ENCODE measurements at regions not wholly inside any gene's neighbourhood (a gene's known extent, or its start where the extent isn't known, plus 50 kb on each side); places are given as distances from the start of the nearest gene placed in this dataset.

GRCh38 chr10:5282137-5282536 is 82.6 kb upstream of the UCN3 start:
- Histone ChIP-seq H3K27ac (ENCODE audit: extremely low read depth, low read depth, low read length) (no peak overlapping the region), H3K9me3 (ENCODE audit: control insufficient read depth, insufficient read depth, low read depth, low read length) (no peaks in the 10 kb centered on the region), H3K4me1 (ENCODE audit: control insufficient read depth, insufficient read depth, low read length) (no peaks in the 10 kb centered on the region), H3K36me3 (ENCODE audit: control insufficient read depth in 2 of 2, insufficient read depth in 1 of 2, low read length in 2 of 2) (no peaks in the 10 kb centered on the region), H3K4me3 (ENCODE audit: low read depth, low read length) (no peak overlapping the region)
- ChIA-PET POLR2A (no interaction called here), CTCF (interaction anchor here (0.7 to 4.2 kb wide), 6 partner anchors 11 to 467 kb away, joined by 3 to 48 read pairs (median 5); no protein-coding TSS in a partner anchor)
- TF ChIP-seq GLIS1 (tag by site-specific recombination; IDR thresholded peaks at IDR 0.05), result no peak
- TF ChIP-seq ZNF621 (tag by site-specific recombination; IDR thresholded peaks at IDR 0.05), result no peak
- TF ChIP-seq ATF2 (tag by site-specific recombination; IDR thresholded peaks at IDR 0.05; ENCODE audit: low read depth), result no peak
- TF ChIP-seq KLF9 (tag by site-specific recombination; IDR thresholded peaks at IDR 0.05; ENCODE audit: low read depth), result no peak
- TF ChIP-seq ZNF335 (tag by site-specific recombination; conservative IDR thresholded peaks at IDR 0.05), result no peak
- TF ChIP-seq ZNF654 (tag by site-specific recombination; IDR thresholded peaks at IDR 0.05; ENCODE audit: low read depth), result no peak
- no peak for TF ChIP-seq ZNF350 (tag by site-specific recombination; IDR thresholded peaks at IDR 0.05)
- no peak for TF ChIP-seq ZNF707 (tag by site-specific recombination; IDR thresholded peaks at IDR 0.05)
- TF ChIP-seq ZNF610 (tag by site-specific recombination; IDR thresholded peaks at IDR 0.05; ENCODE audit: borderline replicate concordance), result no peak
- no peak for TF ChIP-seq PRDM2 (tag by site-specific recombination; IDR thresholded peaks at IDR 0.05; ENCODE audit: borderline replicate concordance)
- TF ChIP-seq ZEB2 (tag by site-specific recombination; IDR thresholded peaks at IDR 0.05), result no peak
- no peak for TF ChIP-seq GFI1B (tag by site-specific recombination; IDR thresholded peaks at IDR 0.05)
- TF ChIP-seq WT1 (tag by site-specific recombination; IDR thresholded peaks at IDR 0.05), result no peak
- TF ChIP-seq ZNF391 (tag by site-specific recombination; IDR thresholded peaks at IDR 0.05; ENCODE audit: borderline replicate concordance, low read depth), result no peak
- TF ChIP-seq PATZ1 (tag by site-specific recombination; IDR thresholded peaks at IDR 0.05), result no peak
- no peak for TF ChIP-seq ZFP41 (tag by site-specific recombination; IDR thresholded peaks at IDR 0.05; ENCODE audit: borderline replicate concordance)
